ENCODE measurements at regions not wholly inside any gene's neighbourhood (a gene's known extent, or its start where the extent isn't known, plus 50 kb on each side); places are given as distances from the start of the nearest gene placed in this dataset.

DNA sequence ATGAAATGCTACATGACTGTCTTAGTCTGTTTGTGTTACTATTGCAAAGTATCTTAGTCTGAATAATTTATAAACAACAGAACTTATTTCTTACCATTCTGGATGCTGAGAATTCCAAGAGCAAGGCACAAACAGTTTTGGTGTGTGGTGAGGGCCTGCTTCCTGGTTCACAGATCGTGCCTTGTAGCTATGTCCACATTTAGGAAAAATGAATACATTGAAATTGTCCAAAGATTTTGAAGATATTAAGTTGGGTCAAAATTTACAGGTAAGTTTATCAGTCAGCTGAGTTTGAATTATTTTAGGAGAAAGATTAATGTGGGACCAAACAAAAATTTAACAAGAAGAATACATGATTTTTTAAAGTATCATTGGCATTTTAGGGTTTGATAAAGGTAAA lies 293.5 kb downstream of the LTN1 start (continued):
- TF ChIP-seq JUND (IDR thresholded peaks at IDR 0.05; ENCODE audit: borderline replicate concordance, low read depth, low read length) (no peak), JUND (tag; IDR thresholded peaks at IDR 0.05; ENCODE audit: borderline replicate concordance, low read depth, low read length) (no peak)

GRCh38 chr21:28696844-28697410 lies 295.8 kb downstream of the LTN1 start:
- no peaks in the 10 kb centered on the region for H3K79me2 ChIP-seq (ENCODE audit: control insufficient read depth, insufficient read depth, low read length)
- no peaks in the 10 kb centered on the region for H4K20me1 ChIP-seq (replicated peaks; ENCODE audit: control insufficient read depth, insufficient read depth, low read length)
- no TSS peak for BruUV-seq (replicated peaks)
- intact Hi-C loops (cut with micrococcal nuclease) (no loop called here), in situ Hi-C loops (cut with MboI) (no loop called here)
- POLR2A ChIA-PET: no interaction called here
- no peaks in the 10 kb centered on the region for H3K27me3 ChIP-seq (ENCODE audit: control insufficient read depth in 2 of 2, insufficient read depth in 2 of 2, low read length in 2 of 2)
- 0% methylated on average over 2 of the region's 2 CpGs for WGBS (ENCODE audit: insufficient coverage, low coverage, missing lambda C conversion rate)
- H3K9ac ChIP-seq (ENCODE audit: insufficient read depth in 1 of 2, low read depth in 2 of 2, low read length in 2 of 2): no peak overlapping the region
- no peaks in the 10 kb centered on the region for H3K4me1 ChIP-seq (replicated peaks in 1 of 2; ENCODE audit: control insufficient read depth in 2 of 2, insufficient read depth in 2 of 2, low read length in 2 of 2)
- no peak overlapping the region for H3K27ac ChIP-seq (ENCODE audit: extremely low read depth, low read depth, low read length)
- no peaks in the 10 kb centered on the region for H3K9me1 ChIP-seq (ENCODE audit: control insufficient read depth, insufficient read depth, low read length)
- CTCF ChIA-PET (ENCODE audit: low intra/inter-chr PET ratio): no interaction called here
- H3K36me3 ChIP-seq (ENCODE audit: control insufficient read depth, insufficient read depth, low read length): no peaks in the 10 kb centered on the region
- ATAC-seq (no peak), FAIRE-seq (no peak), DNase-seq (ENCODE audit: extremely low read depth in 1 of 4, low spot score in 3 of 4) (no peak)
- H3K4me3 ChIP-seq: no peak overlapping the region
- TF ChIP-seq IRF2 (CRISPR knock-in tag; IDR thresholded peaks at IDR 0.05): no peak
- TF ChIP-seq MTA3 (IDR thresholded peaks at IDR 0.05; ENCODE audit: borderline replicate concordance): no peak
- no peak for TF ChIP-seq CAMTA2 (CRISPR knock-in tag; conservative IDR thresholded peaks at IDR 0.05)
- TF ChIP-seq RBM25 (IDR thresholded peaks at IDR 0.05; ENCODE audit: low read depth, low read length, severe bottlenecking): no peak
- no peak for TF ChIP-seq RBM34 (IDR thresholded peaks at IDR 0.05; ENCODE audit: borderline replicate concordance, insufficient read depth, low read length)
- H3K4me2 ChIP-seq (ENCODE audit: insufficient read depth, low read length): no peak overlapping the region
- peaks cover 3% of the 10 kb centered on the region; the same call in 1 of the 2 replicates for H3K9me3 ChIP-seq (replicated peaks; ENCODE audit: control insufficient read depth, insufficient read depth, low read depth, low read length)
- no peak overlapping the region for H2AFZ ChIP-seq (ENCODE audit: low read depth, low read length)
